ENCODE measurements at regions not wholly inside any gene's neighbourhood (a gene's known extent, or its start where the extent isn't known, plus 50 kb on each side); places are given as distances from the start of the nearest gene placed in this dataset.
A peak's percentile ranks its signal among the peaks of the same experiment; 100 is the strongest.

GRCh38 chr5:57012511-57012910 is 60.6 kb upstream of the MIER3 start:
- no peak for DNase-seq (ENCODE audit: extremely low spot score, unreplicated experiment)
- Mint-ChIP-seq H3K27me3 (ENCODE audit: unreplicated experiment) (peaks cover 38% of the 10 kb centered on the region), H3K27ac (ENCODE audit: unreplicated experiment) (no peak overlapping the region), H3K4me3 (ENCODE audit: unreplicated experiment) (no peak overlapping the region), H3K4me1 (ENCODE audit: unreplicated experiment) (no peaks in the 10 kb centered on the region), H3K9me3 (ENCODE audit: unreplicated experiment) (no peaks in the 10 kb centered on the region), H3K36me3 (ENCODE audit: unreplicated experiment) (no peaks in the 10 kb centered on the region)
- TF ChIP-seq CTCF (IDR thresholded peaks at IDR 0.05) = no peak

GRCh38 chr5:57025961-57026360 is 74.0 kb upstream of the MIER3 start:
- TF ChIP-seq CTCF (IDR thresholded peaks at IDR 0.05) = no peak
- Mint-ChIP-seq H3K4me1 (ENCODE audit: unreplicated experiment) (no peaks in the 10 kb centered on the region), H3K27ac (ENCODE audit: unreplicated experiment) (no peak overlapping the region), H3K36me3 (ENCODE audit: unreplicated experiment) (no peaks in the 10 kb centered on the region), H3K9me3 (ENCODE audit: unreplicated experiment) (peaks cover 12% of the 10 kb centered on the region), H3K27me3 (ENCODE audit: unreplicated experiment) (peaks cover 49% of the 10 kb centered on the region), H3K4me3 (ENCODE audit: unreplicated experiment) (no peak overlapping the region)
- no peak for DNase-seq (ENCODE audit: extremely low spot score, unreplicated experiment)

- Mint-ChIP-seq H3K27ac (ENCODE audit: unreplicated experiment) (no peak overlapping the region), H3K4me1 (ENCODE audit: unreplicated experiment) (no peaks in the 10 kb centered on the region), H3K27me3 (ENCODE audit: unreplicated experiment) (peaks cover 57% of the 10 kb centered on the region), H3K9me3 (ENCODE audit: unreplicated experiment) (peaks cover 12% of the 10 kb centered on the region), H3K4me3 (ENCODE audit: unreplicated experiment) (no peak overlapping the region), H3K36me3 (ENCODE audit: unreplicated experiment) (no peaks in the 10 kb centered on the region)
- peak; percentile 21 for DNase-seq (ENCODE audit: extremely low spot score, unreplicated experiment)
- TF ChIP-seq CTCF (IDR thresholded peaks at IDR 0.05) = no peak
Observed at GRCh38 chr5:57028161-57028560, 76.2 kb upstream of the MIER3 start.

- no peaks in the 10 kb centered on the region for H3K36me3 Mint-ChIP-seq (ENCODE audit: unreplicated experiment)
- H3K4me1 Mint-ChIP-seq (ENCODE audit: unreplicated experiment) = no peaks in the 10 kb centered on the region
- peak; percentile 34 for DNase-seq (ENCODE audit: extremely low spot score, unreplicated experiment)
- no peak overlapping the region for H3K27ac Mint-ChIP-seq (ENCODE audit: unreplicated experiment)
- no peak for TF ChIP-seq CTCF (IDR thresholded peaks at IDR 0.05)
- H3K4me3 Mint-ChIP-seq (ENCODE audit: unreplicated experiment) = no peak overlapping the region
- H3K9me3 Mint-ChIP-seq (ENCODE audit: unreplicated experiment) = no peaks in the 10 kb centered on the region
- H3K27me3 Mint-ChIP-seq (ENCODE audit: unreplicated experiment) = peaks cover 53% of the 10 kb centered on the region
Observed at GRCh38 chr5:57032151-57032551, 80.2 kb upstream of the MIER3 start.

GRCh38 chr5:57033103-57033502 is 81.2 kb upstream of the MIER3 start:
- no peaks in the 10 kb centered on the region for H3K36me3 Mint-ChIP-seq (ENCODE audit: unreplicated experiment)
- peaks cover 52% of the 10 kb centered on the region for H3K27me3 Mint-ChIP-seq (ENCODE audit: unreplicated experiment)
- H3K27ac Mint-ChIP-seq (ENCODE audit: unreplicated experiment) = no peak overlapping the region
- no peak for TF ChIP-seq CTCF (IDR thresholded peaks at IDR 0.05)
- H3K4me1 Mint-ChIP-seq (ENCODE audit: unreplicated experiment) = no peaks in the 10 kb centered on the region
- H3K9me3 Mint-ChIP-seq (ENCODE audit: unreplicated experiment) = no peaks in the 10 kb centered on the region
- no peak overlapping the region for H3K4me3 Mint-ChIP-seq (ENCODE audit: unreplicated experiment)
- DNase-seq (ENCODE audit: extremely low spot score, unreplicated experiment) = peak; percentile 15

Data from osteocyte (in vitro differentiated cells).